ENCODE measurements at regions not wholly inside any gene's neighbourhood (a gene's known extent, or its start where the extent isn't known, plus 50 kb on each side); places are given as distances from the start of the nearest gene placed in this dataset.

- peaks cover 8% of the 10 kb centered on the region for H3K9me3 Mint-ChIP-seq
- no peak overlapping the region for H3K27ac Mint-ChIP-seq
- no peaks in the 10 kb centered on the region for H3K36me3 Mint-ChIP-seq (ENCODE audit: low read depth)
- intact Hi-C loops (cut with micrococcal nuclease) = no loop called here
- H3K4me1 Mint-ChIP-seq = no peaks in the 10 kb centered on the region
- no peak overlapping the region for H3K4me3 Mint-ChIP-seq
- DNase-seq = no peak
- no peaks in the 10 kb centered on the region for H3K27me3 Mint-ChIP-seq
Observed at GRCh38 chr7:124692425-124692824, 73.2 kb downstream of the GPR37 start.

DNA sequence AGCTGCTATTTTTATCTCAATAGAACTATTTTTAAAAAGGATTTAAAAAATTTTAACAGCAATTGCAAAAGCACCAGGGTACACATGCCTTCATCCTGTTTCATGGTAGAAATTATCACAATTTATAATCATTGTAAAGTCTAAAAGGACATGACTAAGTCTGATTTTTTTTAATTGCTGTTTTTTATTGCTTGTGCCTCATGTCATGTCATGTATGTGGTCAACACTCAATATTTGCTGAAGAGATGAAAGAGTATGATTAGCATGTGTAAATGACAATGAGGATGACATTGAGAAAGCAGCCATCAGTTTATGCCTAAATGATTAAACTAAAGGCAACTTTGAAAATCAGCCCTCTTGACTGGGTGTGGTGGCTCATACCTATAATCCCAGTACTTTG, 74.8 kb downstream of the GPR37 start:
- no peak for DNase-seq
- no peaks in the 10 kb centered on the region for H3K4me1 Mint-ChIP-seq
- H3K27ac Mint-ChIP-seq = no peak overlapping the region
- no peaks in the 10 kb centered on the region for H3K27me3 Mint-ChIP-seq
- peaks cover 8% of the 10 kb centered on the region for H3K9me3 Mint-ChIP-seq
- no peak overlapping the region for H3K4me3 Mint-ChIP-seq
- intact Hi-C loops (cut with micrococcal nuclease) = no loop called here
- H3K36me3 Mint-ChIP-seq (ENCODE audit: low read depth) = no peaks in the 10 kb centered on the region

- Mint-ChIP-seq H3K4me1 (no peaks in the 10 kb centered on the region), H3K9me3 (peaks cover 8% of the 10 kb centered on the region), H3K27ac (no peak overlapping the region), H3K4me3 (no peak overlapping the region), H3K27me3 (no peaks in the 10 kb centered on the region), H3K36me3 (ENCODE audit: low read depth) (no peaks in the 10 kb centered on the region)
- intact Hi-C loops (cut with micrococcal nuclease) = no loop called here
- no peak for DNase-seq
Observed at GRCh38 chr7:124689931-124690330, 75.7 kb downstream of the GPR37 start.

DNA sequence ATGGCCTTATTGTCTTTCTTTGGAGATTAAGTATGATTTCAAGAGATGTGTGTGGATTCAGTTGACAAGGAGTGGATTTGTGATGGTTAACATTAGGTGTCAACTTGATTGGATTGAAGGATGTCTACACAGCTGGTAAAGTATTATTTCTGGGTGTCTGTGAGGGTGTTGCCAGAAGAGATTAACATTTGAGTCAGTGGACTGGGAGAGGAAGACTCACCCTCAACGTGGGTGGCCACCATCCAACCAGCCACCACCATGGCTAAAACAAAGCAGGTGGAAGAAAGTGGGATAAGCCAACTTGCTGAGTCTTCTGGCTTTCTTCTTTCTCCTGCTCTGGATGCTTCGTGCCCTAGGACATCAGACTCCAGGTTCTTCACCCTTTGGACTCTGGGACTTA, 76.1 kb downstream of the GPR37 start:
- Mint-ChIP-seq H3K4me1 (no peaks in the 10 kb centered on the region), H3K36me3 (ENCODE audit: low read depth) (no peaks in the 10 kb centered on the region), H3K9me3 (peaks cover 8% of the 10 kb centered on the region), H3K4me3 (no peak overlapping the region), H3K27me3 (no peaks in the 10 kb centered on the region), H3K27ac (no peak overlapping the region)
- no peak for DNase-seq
- intact Hi-C loops (cut with micrococcal nuclease) = no loop called here

DNA sequence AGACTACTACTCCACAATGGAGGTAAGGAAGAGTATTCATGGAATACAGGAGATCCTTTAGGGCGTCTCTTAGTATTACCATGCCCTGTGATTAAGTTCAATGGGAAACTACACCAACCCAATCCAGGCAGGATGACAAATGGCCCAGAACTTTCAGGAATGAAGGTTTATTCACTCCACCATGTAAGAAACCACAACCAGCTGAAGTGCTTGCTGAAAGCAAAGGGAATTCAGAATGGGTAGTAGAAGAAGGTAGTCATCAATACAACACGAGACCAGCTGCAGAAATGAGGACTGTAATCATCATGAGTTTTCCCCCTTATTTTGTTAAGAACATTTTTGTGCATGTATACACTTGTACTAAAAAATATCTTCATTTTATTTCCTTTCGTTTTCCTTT, 76.6 kb downstream of the GPR37 start:
- H3K4me3 Mint-ChIP-seq = no peak overlapping the region
- H3K36me3 Mint-ChIP-seq (ENCODE audit: low read depth) = no peaks in the 10 kb centered on the region
- peaks cover 8% of the 10 kb centered on the region for H3K9me3 Mint-ChIP-seq
- DNase-seq = no peak
- no peaks in the 10 kb centered on the region for H3K4me1 Mint-ChIP-seq
- no peaks in the 10 kb centered on the region for H3K27me3 Mint-ChIP-seq
- intact Hi-C loops (cut with micrococcal nuclease) = no loop called here
- no peak overlapping the region for H3K27ac Mint-ChIP-seq

DNA sequence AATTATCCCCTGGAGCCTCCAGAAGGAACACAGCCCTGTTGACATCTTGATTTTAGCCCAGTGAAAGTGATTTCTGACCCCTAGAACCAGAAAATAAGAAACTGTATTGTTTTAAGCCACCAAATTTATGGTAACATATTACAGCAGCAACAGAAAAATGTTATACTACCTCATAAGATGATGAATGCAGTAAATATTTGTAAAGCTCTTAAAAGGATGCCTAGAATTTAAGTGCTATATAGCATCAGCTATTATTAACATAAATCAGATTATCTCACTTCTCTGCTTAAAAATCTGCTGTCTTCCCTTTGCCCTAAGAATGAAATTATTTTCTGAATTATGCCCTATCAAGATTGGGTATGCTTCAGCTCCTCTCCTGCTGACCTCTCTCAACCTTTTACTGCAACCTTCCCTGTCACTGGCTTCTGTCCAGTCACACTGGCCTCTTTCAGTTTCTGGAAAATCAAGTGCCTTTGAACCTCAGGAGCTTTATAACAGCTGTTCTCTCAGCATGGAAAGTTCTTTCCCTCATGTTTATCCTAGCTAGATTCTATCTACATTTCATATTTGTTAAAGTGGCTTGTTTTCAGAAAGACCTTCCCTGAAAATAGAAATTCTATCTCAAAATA, 78.9 kb downstream of the GPR37 start:
- intact Hi-C loops (cut with micrococcal nuclease) = no loop called here
- peaks cover 8% of the 10 kb centered on the region for H3K9me3 Mint-ChIP-seq
- no peak for DNase-seq
- no peaks in the 10 kb centered on the region for H3K4me1 Mint-ChIP-seq
- no peak overlapping the region for H3K27ac Mint-ChIP-seq
- no peaks in the 10 kb centered on the region for H3K36me3 Mint-ChIP-seq (ENCODE audit: low read depth)
- H3K4me3 Mint-ChIP-seq = no peak overlapping the region
- H3K27me3 Mint-ChIP-seq = no peaks in the 10 kb centered on the region

DNA sequence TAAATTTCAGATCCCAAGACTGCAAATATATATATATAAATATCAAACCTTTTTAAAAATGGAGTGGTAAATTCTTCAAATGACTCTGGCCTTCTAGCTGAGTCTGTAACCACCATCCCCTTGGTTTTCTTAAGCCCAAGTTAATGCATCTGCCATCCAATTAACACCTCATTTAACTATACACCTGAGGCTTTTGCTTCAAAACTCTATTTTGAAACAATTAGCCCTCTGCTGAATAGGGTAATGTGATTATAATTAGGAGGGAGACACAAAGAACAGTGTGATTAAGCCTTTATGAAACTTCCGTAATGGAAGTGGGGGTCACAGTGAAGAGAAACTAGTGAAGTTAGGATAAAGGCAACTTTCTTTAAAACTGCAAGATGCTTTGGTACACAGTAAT, 83.6 kb downstream of the GPR37 start:
- H3K4me3 Mint-ChIP-seq = no peak overlapping the region
- no peaks in the 10 kb centered on the region for H3K27me3 Mint-ChIP-seq
- no peaks in the 10 kb centered on the region for H3K4me1 Mint-ChIP-seq
- no peaks in the 10 kb centered on the region for H3K36me3 Mint-ChIP-seq (ENCODE audit: low read depth)
- intact Hi-C loops (cut with micrococcal nuclease) = no loop called here
- DNase-seq = no peak
- H3K27ac Mint-ChIP-seq = no peak overlapping the region
- H3K9me3 Mint-ChIP-seq = no peaks in the 10 kb centered on the region

DNA sequence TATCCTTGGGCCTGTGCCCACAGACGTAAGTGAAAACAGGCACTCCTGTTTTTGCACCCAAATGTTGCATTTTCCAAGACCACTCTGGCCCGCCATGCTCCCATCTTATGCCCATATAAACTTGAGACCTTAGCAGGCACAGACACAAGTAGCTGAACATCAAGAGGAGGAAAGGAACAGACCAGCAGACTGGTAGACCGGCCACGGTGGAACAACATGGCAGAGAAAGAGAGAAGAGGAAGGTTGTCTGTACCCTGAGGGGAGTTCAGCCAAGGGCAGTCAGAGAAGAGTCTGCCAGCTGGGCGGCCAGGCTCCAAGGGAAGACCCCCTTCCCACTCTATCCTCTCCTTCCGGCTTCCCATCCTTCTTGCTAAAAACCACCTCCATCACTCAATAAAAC, 85.3 kb downstream of the GPR37 start:
- intact Hi-C loops (cut with micrococcal nuclease) = no loop called here
- Mint-ChIP-seq H3K27ac (no peak overlapping the region), H3K9me3 (no peaks in the 10 kb centered on the region), H3K4me3 (no peak overlapping the region), H3K36me3 (ENCODE audit: low read depth) (no peaks in the 10 kb centered on the region), H3K27me3 (no peaks in the 10 kb centered on the region), H3K4me1 (no peaks in the 10 kb centered on the region)
- DNase-seq = no peak

GRCh38 chr7:124679586-124680225, 85.9 kb downstream of the GPR37 start:
- H3K4me3 Mint-ChIP-seq = no peak overlapping the region
- no peaks in the 10 kb centered on the region for H3K9me3 Mint-ChIP-seq
- no peaks in the 10 kb centered on the region for H3K36me3 Mint-ChIP-seq (ENCODE audit: low read depth)
- H3K27ac Mint-ChIP-seq = no peak overlapping the region
- DNase-seq = no peak
- H3K27me3 Mint-ChIP-seq = no peaks in the 10 kb centered on the region
- intact Hi-C loops (cut with micrococcal nuclease) = no loop called here
- no peaks in the 10 kb centered on the region for H3K4me1 Mint-ChIP-seq

DNA sequence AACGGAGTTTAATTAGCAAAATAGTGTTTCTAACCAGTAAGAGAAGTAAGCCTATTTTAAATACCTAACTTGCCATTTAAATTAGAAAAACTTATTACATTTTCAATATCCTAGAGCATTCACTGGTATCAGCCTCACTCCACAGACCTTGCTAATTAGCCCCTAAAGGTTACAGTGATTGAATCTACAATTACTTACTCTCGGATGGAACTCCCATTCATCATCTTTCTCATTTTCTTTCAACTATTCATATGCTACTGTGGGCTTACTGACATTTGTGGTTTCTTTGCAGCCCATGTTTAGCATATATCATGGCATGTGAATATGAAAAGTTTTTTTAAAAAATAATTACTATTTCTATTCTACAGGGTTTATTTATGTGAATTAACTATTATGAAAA, 86.4 kb downstream of the GPR37 start:
- intact Hi-C loops (cut with micrococcal nuclease) = no loop called here
- Mint-ChIP-seq H3K27ac (no peak overlapping the region), H3K27me3 (no peaks in the 10 kb centered on the region), H3K4me1 (no peaks in the 10 kb centered on the region), H3K9me3 (no peaks in the 10 kb centered on the region), H3K36me3 (ENCODE audit: low read depth) (no peaks in the 10 kb centered on the region), H3K4me3 (no peak overlapping the region)
- no peak for DNase-seq

- intact Hi-C loops (cut with micrococcal nuclease) = no loop called here
- H3K9me3 Mint-ChIP-seq = no peaks in the 10 kb centered on the region
- no peak for DNase-seq
- no peaks in the 10 kb centered on the region for H3K4me1 Mint-ChIP-seq
- no peaks in the 10 kb centered on the region for H3K27me3 Mint-ChIP-seq
- H3K27ac Mint-ChIP-seq = no peak overlapping the region
- H3K4me3 Mint-ChIP-seq = no peak overlapping the region
- no peaks in the 10 kb centered on the region for H3K36me3 Mint-ChIP-seq (ENCODE audit: low read depth)
Observed at GRCh38 chr7:124674451-124674850, 91.1 kb downstream of the GPR37 start.

GRCh38 chr7:124672011-124672410, 93.6 kb downstream of the GPR37 start:
- H3K27me3 Mint-ChIP-seq = no peaks in the 10 kb centered on the region

GRCh38 chr7:124667312-124668153, 98.1 kb downstream of the GPR37 start:
- Mint-ChIP-seq H3K27ac (no peak overlapping the region), H3K36me3 (ENCODE audit: low read depth) (no peaks in the 10 kb centered on the region), H3K4me3 (no peak overlapping the region), H3K27me3 (no peaks in the 10 kb centered on the region), H3K9me3 (no peaks in the 10 kb centered on the region), H3K4me1 (no peaks in the 10 kb centered on the region)
- intact Hi-C loops (cut with micrococcal nuclease) = no loop called here
- DNase-seq = no peak

More at GRCh38 chr7:124672011-124672410, 93.6 kb downstream of the GPR37 start:
- no peak overlapping the region for H3K4me3 Mint-ChIP-seq
- DNase-seq = no peak
- H3K36me3 Mint-ChIP-seq (ENCODE audit: low read depth) = no peaks in the 10 kb centered on the region
- H3K9me3 Mint-ChIP-seq = no peaks in the 10 kb centered on the region
- intact Hi-C loops (cut with micrococcal nuclease) = no loop called here
- H3K4me1 Mint-ChIP-seq = no peaks in the 10 kb centered on the region
- no peak overlapping the region for H3K27ac Mint-ChIP-seq

GRCh38 chr7:124662937-124663336, 102.7 kb downstream of the GPR37 start:
- Mint-ChIP-seq H3K36me3 (ENCODE audit: low read depth) (no peaks in the 10 kb centered on the region), H3K9me3 (no peaks in the 10 kb centered on the region), H3K4me3 (no peak overlapping the region), H3K27me3 (no peaks in the 10 kb centered on the region), H3K27ac (no peak overlapping the region), H3K4me1 (no peaks in the 10 kb centered on the region)
- no peak for DNase-seq
- intact Hi-C loops (cut with micrococcal nuclease) = no loop called here
